ENCODE measurements at regions not wholly inside any gene's neighbourhood (a gene's known extent, or its start where the extent isn't known, plus 50 kb on each side); places are given as distances from the start of the nearest gene placed in this dataset.

GRCh38 chr4:100588076-100588475 lies 70.3 kb upstream of the EMCN start:
- H3K27me3 ChIP-seq (ENCODE audit: control insufficient read depth, insufficient read depth, low read length) = no peaks in the 10 kb centered on the region
- no peak overlapping the region for H2BK15ac ChIP-seq (ENCODE audit: low read depth, low read length)
- no peak overlapping the region for H4K91ac ChIP-seq (ENCODE audit: insufficient read depth, low read depth, low read length)
- no peak overlapping the region for H3K14ac ChIP-seq (replicated peaks; ENCODE audit: low read depth, low read length)
- TF ChIP-seq RAD21 (IDR thresholded peaks at IDR 0.05; ENCODE audit: low read length) (no peak), RCOR1 (IDR thresholded peaks at IDR 0.05; ENCODE audit: insufficient replicate concordance, low read length) (no peak)
- TF ChIP-seq, protein P1, sequence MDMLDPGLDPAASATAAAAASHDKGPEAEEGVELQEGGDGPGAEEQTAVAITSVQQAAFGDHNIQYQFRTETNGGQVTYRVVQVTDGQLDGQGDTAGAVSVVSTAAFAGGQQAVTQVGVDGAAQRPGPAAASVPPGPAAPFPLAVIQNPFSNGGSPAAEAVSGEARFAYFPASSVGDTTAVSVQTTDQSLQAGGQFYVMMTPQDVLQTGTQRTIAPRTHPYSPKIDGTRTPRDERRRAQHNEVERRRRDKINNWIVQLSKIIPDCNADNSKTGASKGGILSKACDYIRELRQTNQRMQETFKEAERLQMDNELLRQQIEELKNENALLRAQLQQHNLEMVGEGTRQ (IDR thresholded peaks at IDR 0.05; ENCODE audit: low read depth, low read length) = no peak
- no peaks in the 10 kb centered on the region for H3K9me1 ChIP-seq (ENCODE audit: insufficient read depth, low read length)
- ChIA-PET POLR2A (ENCODE audit: unreplicated experiment) (no interaction called here), CTCF (no interaction called here)
- in situ Hi-C loops (cut with MboI; ENCODE audit: low sequenced_read_pairs) = no loop called here
- H3K27ac ChIP-seq (ENCODE audit: insufficient read depth, low read length) = no peak overlapping the region
- no peak overlapping the region for H4K8ac ChIP-seq (ENCODE audit: low read depth in 2 of 2, low read length in 2 of 2)
- H3K4me1 ChIP-seq (ENCODE audit: control insufficient read depth, insufficient read depth, low read length) = no peaks in the 10 kb centered on the region
- no peak overlapping the region for H2AFZ ChIP-seq (replicated peaks; ENCODE audit: low read length, poor library complexity)
- no peak overlapping the region for H2AK9ac ChIP-seq (replicated peaks; ENCODE audit: low read depth, low read length, poor library complexity)
- intact Hi-C loops (cut with micrococcal nuclease) = no loop called here
- no peak overlapping the region for H3K23ac ChIP-seq (ENCODE audit: low read depth, low read length)
- H3K56ac ChIP-seq (ENCODE audit: extremely low read depth, insufficient read depth, low read length) = no peak overlapping the region
- no peak overlapping the region for H3K9ac ChIP-seq (ENCODE audit: low read depth, low read length)
- ATAC-seq (ENCODE audit: low read depth) (no peak), DNase-seq (no peak)
- H3K9me3 ChIP-seq (ENCODE audit: control insufficient read depth, insufficient read depth, low read length) = no peaks in the 10 kb centered on the region
- H2BK5ac ChIP-seq (ENCODE audit: low read depth, low read length, poor library complexity, severe bottlenecking) = no peak overlapping the region
- dilution Hi-C loops (cut with HindIII; ENCODE audit: low sequenced_read_pairs, unreplicated experiment) = no loop called here
- BruUV-seq (replicated peaks) = no TSS peak
- H2BK20ac ChIP-seq (ENCODE audit: low read depth, low read length) = no peak overlapping the region
- no peak overlapping the region for H2BK120ac ChIP-seq (ENCODE audit: low read depth, low read length)
- WGBS, 2 experiments (ENCODE audit: extremely low coverage in 2 of 2, insufficient read length in 1 of 2) = no CpG with 5 or more reads among the region's 3 CpGs
- no peak overlapping the region for H3K4me2 ChIP-seq (ENCODE audit: low read depth, low read length)
- H3K4ac ChIP-seq (ENCODE audit: low read depth, low read length) = no peak overlapping the region
- H4K5ac ChIP-seq (ENCODE audit: low read depth, low read length) = no peak overlapping the region
- no peak overlapping the region for H2AK5ac ChIP-seq (ENCODE audit: low read depth, low read length)
- no peak overlapping the region for H3K18ac ChIP-seq (ENCODE audit: low read depth, low read length)
- no peaks in the 10 kb centered on the region for H3K36me3 ChIP-seq (ENCODE audit: control insufficient read depth, insufficient read depth, low read length)
- H3K4me3 ChIP-seq (ENCODE audit: insufficient read depth, low read depth, low read length) = no peak overlapping the region
- H4K20me1 ChIP-seq (ENCODE audit: insufficient read depth, low read length) = no peaks in the 10 kb centered on the region
- H3K79me1 ChIP-seq (ENCODE audit: low read depth in 1 of 2, low read length in 2 of 2) = no peaks in the 10 kb centered on the region

Data from IMR-90 (cell line).